ENCODE measurements at regions not wholly inside any gene's neighbourhood (a gene's known extent, or its start where the extent isn't known, plus 50 kb on each side); places are given as distances from the start of the nearest gene placed in this dataset.
A peak's percentile ranks its signal among the peaks of the same experiment; 100 is the strongest.

DNA sequence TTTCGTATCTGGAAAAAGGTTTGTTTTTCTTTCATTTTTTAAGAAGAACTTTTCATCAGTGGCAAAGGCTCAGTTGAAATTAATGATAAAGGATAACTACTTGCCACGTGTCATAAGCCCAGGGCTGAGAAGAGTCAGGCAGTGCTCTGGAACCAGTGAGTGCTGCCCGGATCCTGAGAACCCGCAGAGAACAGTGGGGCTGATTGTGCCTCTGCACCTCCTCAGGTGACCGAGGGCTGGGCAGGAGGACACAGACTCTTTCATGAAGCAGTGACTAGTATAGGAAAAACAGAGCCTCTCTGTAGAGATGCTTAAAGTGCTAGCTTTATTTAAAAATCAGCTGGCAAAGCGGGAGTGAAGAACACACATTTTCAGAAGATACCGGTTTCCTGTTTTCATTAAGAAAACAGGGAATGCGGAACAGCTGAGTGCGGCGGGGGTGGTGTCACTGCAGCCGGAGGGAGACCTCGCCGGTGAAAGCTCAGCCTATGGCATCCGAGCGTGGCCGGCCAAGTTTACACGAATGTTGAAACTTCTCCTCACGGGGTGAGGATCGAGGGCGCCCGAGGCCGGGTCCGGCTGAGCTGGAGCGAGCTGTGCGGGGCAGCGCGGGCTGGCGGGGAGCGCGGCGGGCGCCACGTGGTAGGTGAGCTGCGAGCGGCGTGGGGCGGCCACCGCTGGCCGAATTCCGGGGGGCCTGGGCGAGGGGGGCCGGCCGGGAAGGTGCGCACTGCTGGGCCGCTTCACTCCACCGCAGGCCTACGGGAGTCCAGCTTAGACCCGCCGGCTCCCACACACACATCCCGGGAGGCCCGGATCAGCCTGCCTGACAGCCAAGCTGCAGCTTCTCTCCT is 134.7 kb upstream of the DMRT1 start (continued):
- TF ChIP-seq, protein P1, sequence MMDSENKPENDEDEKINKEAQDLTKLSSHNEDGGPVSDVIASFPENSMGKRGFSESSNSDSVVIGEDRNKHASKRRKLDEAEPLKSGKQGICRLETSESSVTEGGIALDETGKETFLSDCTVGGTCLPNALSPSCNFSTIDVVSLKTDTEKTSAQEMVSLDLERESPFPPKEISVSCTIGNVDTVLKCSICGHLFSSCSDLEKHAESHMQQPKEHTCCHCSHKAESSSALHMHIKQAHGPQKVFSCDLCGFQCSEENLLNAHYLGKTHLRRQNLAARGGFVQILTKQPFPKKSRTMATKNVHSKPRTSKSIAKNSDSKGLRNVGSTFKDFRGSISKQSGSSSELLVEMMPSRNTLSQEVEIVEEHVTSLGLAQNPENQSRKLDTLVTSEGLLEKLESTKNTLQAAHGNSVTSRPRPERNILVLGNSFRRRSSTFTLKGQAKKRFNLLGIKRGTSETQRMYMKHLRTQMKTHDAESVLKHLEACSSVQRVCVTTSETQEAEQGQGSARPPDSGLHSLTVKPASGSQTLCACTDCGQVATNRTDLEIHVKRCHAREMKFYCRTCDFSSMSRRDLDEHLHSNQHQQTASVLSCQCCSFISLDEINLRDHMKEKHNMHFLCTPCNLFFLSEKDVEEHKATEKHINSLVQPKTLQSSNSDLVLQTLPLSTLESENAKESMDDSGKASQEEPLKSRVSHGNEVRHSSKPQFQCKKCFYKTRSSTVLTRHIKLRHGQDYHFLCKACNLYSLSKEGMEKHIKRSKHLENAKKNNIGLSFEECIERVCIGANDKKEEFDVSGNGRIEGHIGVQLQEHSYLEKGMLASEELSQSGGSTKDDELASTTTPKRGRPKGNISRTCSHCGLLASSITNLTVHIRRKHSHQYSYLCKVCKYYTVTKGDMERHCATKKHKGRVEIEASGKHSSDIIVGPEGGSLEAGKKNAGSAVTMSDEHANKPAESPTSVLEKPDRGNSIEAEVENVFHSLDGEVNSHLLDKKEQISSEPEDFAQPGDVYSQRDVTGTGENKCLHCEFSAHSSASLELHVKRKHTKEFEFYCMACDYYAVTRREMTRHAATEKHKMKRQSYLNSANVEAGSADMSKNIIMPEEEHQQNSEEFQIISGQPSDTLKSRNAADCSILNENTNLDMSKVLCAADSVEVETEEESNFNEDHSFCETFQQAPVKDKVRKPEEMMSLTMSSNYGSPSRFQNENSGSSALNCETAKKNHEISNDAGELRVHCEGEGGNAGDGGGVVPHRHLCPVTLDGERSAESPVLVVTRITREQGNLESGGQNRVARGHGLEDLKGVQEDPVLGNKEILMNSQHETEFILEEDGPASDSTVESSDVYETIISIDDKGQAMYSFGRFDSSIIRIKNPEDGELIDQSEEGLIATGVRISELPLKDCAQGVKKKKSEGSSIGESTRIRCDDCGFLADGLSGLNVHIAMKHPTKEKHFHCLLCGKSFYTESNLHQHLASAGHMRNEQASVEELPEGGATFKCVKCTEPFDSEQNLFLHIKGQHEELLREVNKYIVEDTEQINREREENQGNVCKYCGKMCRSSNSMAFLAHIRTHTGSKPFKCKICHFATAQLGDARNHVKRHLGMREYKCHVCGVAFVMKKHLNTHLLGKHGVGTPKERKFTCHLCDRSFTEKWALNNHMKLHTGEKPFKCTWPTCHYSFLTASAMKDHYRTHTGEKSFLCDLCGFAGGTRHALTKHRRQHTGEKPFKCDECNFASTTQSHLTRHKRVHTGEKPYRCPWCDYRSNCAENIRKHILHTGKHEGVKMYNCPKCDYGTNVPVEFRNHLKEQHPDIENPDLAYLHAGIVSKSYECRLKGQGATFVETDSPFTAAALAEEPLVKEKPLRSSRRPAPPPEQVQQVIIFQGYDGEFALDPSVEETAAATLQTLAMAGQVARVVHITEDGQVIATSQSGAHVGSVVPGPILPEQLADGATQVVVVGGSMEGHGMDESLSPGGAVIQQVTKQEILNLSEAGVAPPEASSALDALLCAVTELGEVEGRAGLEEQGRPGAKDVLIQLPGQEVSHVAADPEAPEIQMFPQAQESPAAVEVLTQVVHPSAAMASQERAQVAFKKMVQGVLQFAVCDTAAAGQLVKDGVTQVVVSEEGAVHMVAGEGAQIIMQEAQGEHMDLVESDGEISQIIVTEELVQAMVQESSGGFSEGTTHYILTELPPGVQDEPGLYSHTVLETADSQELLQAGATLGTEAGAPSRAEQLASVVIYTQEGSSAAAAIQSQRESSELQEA (CRISPR knock-in tag; IDR thresholded peaks at IDR 0.05; ENCODE audit: not compliant biosample characterization): no peak
- TF ChIP-seq HOMEZ (CRISPR knock-in tag; IDR thresholded peaks at IDR 0.05; ENCODE audit: low read depth) (no peak), HMGA1 (CRISPR knock-in tag; conservative IDR thresholded peaks at IDR 0.05) (no peak), ZNF616 (CRISPR knock-in tag; IDR thresholded peaks at IDR 0.05; ENCODE audit: low read depth) (0 out of 2 replicates have a peak, but pooled peaks have one; percentile 43), KDM3A (CRISPR knock-in tag; IDR thresholded peaks at IDR 0.05; ENCODE audit: low read depth) (no peak), PHF21A (CRISPR knock-in tag; IDR thresholded peaks at IDR 0.05) (no peak; the same call in 1 of the 2 replicates), MED8 (CRISPR knock-in tag; IDR thresholded peaks at IDR 0.05; ENCODE audit: insufficient replicate concordance) (no peak), RFX1 (IDR thresholded peaks at IDR 0.05) (no peak), PHF8 (CRISPR knock-in tag; IDR thresholded peaks at IDR 0.05) (no peak), ZNF577 (CRISPR knock-in tag; IDR thresholded peaks at IDR 0.05; ENCODE audit: borderline replicate concordance, low read depth) (no peak), TBX2 (CRISPR knock-in tag; IDR thresholded peaks at IDR 0.05; ENCODE audit: borderline replicate concordance) (no peak; the same call in 1 of the 2 replicates), RARA (CRISPR knock-in tag; IDR thresholded peaks at IDR 0.05) (0 out of 2 replicates have a peak, but pooled peaks have one; percentile 31), ZNF639 (CRISPR knock-in tag; conservative IDR thresholded peaks at IDR 0.05) (no peak), ZNF7 (CRISPR knock-in tag; IDR thresholded peaks at IDR 0.05) (no peak)
- TF ChIP-seq, protein P2, sequence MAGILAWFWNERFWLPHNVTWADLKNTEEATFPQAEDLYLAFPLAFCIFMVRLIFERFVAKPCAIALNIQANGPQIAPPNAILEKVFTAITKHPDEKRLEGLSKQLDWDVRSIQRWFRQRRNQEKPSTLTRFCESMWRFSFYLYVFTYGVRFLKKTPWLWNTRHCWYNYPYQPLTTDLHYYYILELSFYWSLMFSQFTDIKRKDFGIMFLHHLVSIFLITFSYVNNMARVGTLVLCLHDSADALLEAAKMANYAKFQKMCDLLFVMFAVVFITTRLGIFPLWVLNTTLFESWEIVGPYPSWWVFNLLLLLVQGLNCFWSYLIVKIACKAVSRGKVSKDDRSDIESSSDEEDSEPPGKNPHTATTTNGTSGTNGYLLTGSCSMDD (CRISPR knock-in tag; IDR thresholded peaks at IDR 0.05): no peak

Data from HepG2 (cell line).